Activated T-cell treated with anti-CD3 and anti-CD28 coated beads, Interleukin-2, amount 50 U/mL, for 72 hours (primary cell): ENCODE measurements at regions not wholly inside any gene's neighbourhood (a gene's known extent, or its start where the extent isn't known, plus 50 kb on each side); places are given as distances from the start of the nearest gene placed in this dataset.
A peak's percentile ranks its signal among the peaks of the same experiment; 100 is the strongest.

Source experiments
- ATAC-seq, 2 donors: fragments of 150-1000 bp; cut with Tn5 transposase; replicated peaks in 1 of 2; 2 replicates each; pipeline ENCODE4 v1.10.0; 2021; ENCODE audit warnings: moderate library complexity in 2 of 2, mild to moderate bottlenecking in 1 of 2
- DNase-seq, 2 donors: peaks; one replicate each; pipeline ENCODE4 v3.0.0; 2021 to 2022; ENCODE audit warnings: mixed read lengths in 1 of 2
- H3K27ac Mint-ChIP-seq: one replicate; pipeline ENCODE4 v1.8.0; 2022; ENCODE audit warnings: mild to moderate bottlenecking, moderate library complexity, mixed read lengths
- H3K27me3 Mint-ChIP-seq: one replicate; pipeline ENCODE4 v1.8.0; 2022; ENCODE audit warnings: low read depth, mixed read lengths
- H3K36me3 Mint-ChIP-seq, 2 donors: one replicate each; pipeline ENCODE4 v1.8.0; 2022; ENCODE audit warnings: mixed read lengths in 2 of 2, mild to moderate bottlenecking in 1 of 2; ENCODE audit not compliant: insufficient read depth in 2 of 2
- H3K4me1 Mint-ChIP-seq: one replicate; pipeline ENCODE4 v1.8.0; 2022; ENCODE audit warnings: low read depth, mixed read lengths
- H3K4me3 Mint-ChIP-seq, 2 donors: one replicate each; pipeline ENCODE4 v1.8.0; 2022; ENCODE audit warnings: mild to moderate bottlenecking in 2 of 2, mixed read lengths in 2 of 2, moderate library complexity in 2 of 2
- H3K9me3 Mint-ChIP-seq, 2 donors: one replicate each; pipeline ENCODE4 v1.8.0; 2022; ENCODE audit warnings: mixed read lengths in 2 of 2

- ATAC-seq: no peak
- H3K4me3 Mint-ChIP-seq: no peak overlapping the region
- H3K27me3 Mint-ChIP-seq: peaks cover 52% of the 10 kb centered on the region
- H3K4me1 Mint-ChIP-seq: no peaks in the 10 kb centered on the region
- no peaks in the 10 kb centered on the region for H3K9me3 Mint-ChIP-seq
- H3K27ac Mint-ChIP-seq: no peak overlapping the region
- no peaks in the 10 kb centered on the region for H3K36me3 Mint-ChIP-seq
- no peak for DNase-seq
Measured at GRCh38 chr2:235244255-235245220, 249.3 kb upstream of the AGAP1 start.

GRCh38 chr2:235247001-235247400 lies 246.8 kb upstream of the AGAP1 start:
- Mint-ChIP-seq H3K36me3 (no peaks in the 10 kb centered on the region), H3K27ac (no peak overlapping the region), H3K4me1 (no peaks in the 10 kb centered on the region), H3K27me3 (peaks cover 40% of the 10 kb centered on the region), H3K9me3 (no peaks in the 10 kb centered on the region), H3K4me3 (no peak overlapping the region)
- DNase-seq: no peak
- ATAC-seq: no peak

GRCh38 chr2:235255693-235256092 lies 238.2 kb upstream of the AGAP1 start:
- H3K4me1 Mint-ChIP-seq: no peaks in the 10 kb centered on the region

GRCh38 chr2:235257590-235257989 lies 236.3 kb upstream of the AGAP1 start:
- ATAC-seq (no peak), DNase-seq (no peak)
- H3K9me3 Mint-ChIP-seq: no peaks in the 10 kb centered on the region
- peaks cover 46% of the 10 kb centered on the region for H3K27me3 Mint-ChIP-seq
- H3K4me1 Mint-ChIP-seq: no peaks in the 10 kb centered on the region
- no peaks in the 10 kb centered on the region for H3K36me3 Mint-ChIP-seq
- H3K27ac Mint-ChIP-seq: no peak overlapping the region
- no peak overlapping the region for H3K4me3 Mint-ChIP-seq

More at GRCh38 chr2:235255693-235256092, 238.2 kb upstream of the AGAP1 start:
- ATAC-seq: no peak
- H3K9me3 Mint-ChIP-seq: no peaks in the 10 kb centered on the region
- no peak overlapping the region for H3K4me3 Mint-ChIP-seq
- H3K27ac Mint-ChIP-seq: no peak overlapping the region
- no peaks in the 10 kb centered on the region for H3K36me3 Mint-ChIP-seq
- no peak for DNase-seq
- peaks cover 32% of the 10 kb centered on the region for H3K27me3 Mint-ChIP-seq

GRCh38 chr2:235262750-235263149 lies 231.1 kb upstream of the AGAP1 start:
- Mint-ChIP-seq H3K4me1 (no peaks in the 10 kb centered on the region), H3K36me3 (no peaks in the 10 kb centered on the region), H3K27me3 (peaks cover 61% of the 10 kb centered on the region), H3K27ac (no peak overlapping the region), H3K4me3 (no peak overlapping the region), H3K9me3 (no peaks in the 10 kb centered on the region)
- no peak for DNase-seq
- ATAC-seq: no peak

GRCh38 chr2:235263205-235264120 lies 230.4 kb upstream of the AGAP1 start:
- H3K27me3 Mint-ChIP-seq: peaks cover 68% of the 10 kb centered on the region
- no peaks in the 10 kb centered on the region for H3K9me3 Mint-ChIP-seq
- no peak overlapping the region for H3K4me3 Mint-ChIP-seq
- no peak overlapping the region for H3K27ac Mint-ChIP-seq
- ATAC-seq (no peak), DNase-seq (no peak)
- no peaks in the 10 kb centered on the region for H3K36me3 Mint-ChIP-seq
- no peaks in the 10 kb centered on the region for H3K4me1 Mint-ChIP-seq

GRCh38 chr2:235264121-235264493 lies 229.7 kb upstream of the AGAP1 start:
- H3K9me3 Mint-ChIP-seq: no peaks in the 10 kb centered on the region
- ATAC-seq: no peak
- H3K4me3 Mint-ChIP-seq: no peak overlapping the region
- H3K36me3 Mint-ChIP-seq: no peaks in the 10 kb centered on the region
- no peak for DNase-seq
- H3K4me1 Mint-ChIP-seq: no peaks in the 10 kb centered on the region
- H3K27ac Mint-ChIP-seq: no peak overlapping the region
- peaks cover 74% of the 10 kb centered on the region for H3K27me3 Mint-ChIP-seq

GRCh38 chr2:235264512-235264911 lies 229.3 kb upstream of the AGAP1 start:
- H3K27ac Mint-ChIP-seq: no peak overlapping the region
- H3K4me3 Mint-ChIP-seq: no peak overlapping the region
- no peaks in the 10 kb centered on the region for H3K36me3 Mint-ChIP-seq
- no peaks in the 10 kb centered on the region for H3K4me1 Mint-ChIP-seq
- DNase-seq: no peak
- no peak for ATAC-seq
- peaks cover 76% of the 10 kb centered on the region for H3K27me3 Mint-ChIP-seq
- H3K9me3 Mint-ChIP-seq: no peaks in the 10 kb centered on the region

- Mint-ChIP-seq H3K4me1 (peaks cover 2% of the 10 kb centered on the region), H3K27ac (no peak overlapping the region), H3K4me3 (no peak overlapping the region), H3K36me3 (no peaks in the 10 kb centered on the region), H3K27me3 (peaks cover 80% of the 10 kb centered on the region), H3K9me3 (no peaks in the 10 kb centered on the region)
- DNase-seq (no peak), ATAC-seq (no peak)
Measured at GRCh38 chr2:235265348-235265965, 228.4 kb upstream of the AGAP1 start.

- peaks cover 0 to 3% of the 10 kb centered on the region in 2 donors for H3K9me3 Mint-ChIP-seq
- peaks cover 12% of the 10 kb centered on the region for H3K4me1 Mint-ChIP-seq
- DNase-seq (no peak), ATAC-seq (no peak)
- no peak overlapping the region for H3K4me3 Mint-ChIP-seq
- peaks cover 78% of the 10 kb centered on the region for H3K27me3 Mint-ChIP-seq
- H3K27ac Mint-ChIP-seq: no peak overlapping the region
- peaks cover 0 to 3% of the 10 kb centered on the region in 2 donors for H3K36me3 Mint-ChIP-seq
Measured at GRCh38 chr2:235267251-235267650, 226.6 kb upstream of the AGAP1 start.

GRCh38 chr2:235268535-235268934 lies 225.3 kb upstream of the AGAP1 start:
- no peak overlapping the region for H3K27ac Mint-ChIP-seq
- H3K27me3 Mint-ChIP-seq: peaks cover 72% of the 10 kb centered on the region
- peaks cover 0 to 3% of the 10 kb centered on the region in 2 donors for H3K9me3 Mint-ChIP-seq
- peaks cover 12% of the 10 kb centered on the region for H3K4me1 Mint-ChIP-seq
- ATAC-seq (no peak), DNase-seq (no peak)
- no peak overlapping the region for H3K4me3 Mint-ChIP-seq
- peaks cover 0 to 3% of the 10 kb centered on the region in 2 donors for H3K36me3 Mint-ChIP-seq

GRCh38 chr2:235270291-235270690 lies 223.6 kb upstream of the AGAP1 start:
- Mint-ChIP-seq H3K36me3 (peaks cover 0 to 3% of the 10 kb centered on the region in 2 donors), H3K4me1 (peaks cover 12% of the 10 kb centered on the region), H3K9me3 (peaks cover 0 to 3% of the 10 kb centered on the region in 2 donors), H3K4me3 (no peak overlapping the region), H3K27ac (no peak overlapping the region), H3K27me3 (peaks cover 78% of the 10 kb centered on the region)
- ATAC-seq (peak; percentile 21 to 36), DNase-seq (no peak)

GRCh38 chr2:235270956-235271355 lies 222.9 kb upstream of the AGAP1 start:
- Mint-ChIP-seq H3K4me1 (peaks cover 12% of the 10 kb centered on the region), H3K27me3 (peaks cover 78% of the 10 kb centered on the region), H3K9me3 (peaks cover 0 to 3% of the 10 kb centered on the region in 2 donors), H3K27ac (peak overlapping the region; percentile 55), H3K36me3 (peaks cover 0 to 3% of the 10 kb centered on the region in 2 donors), H3K4me3 (peak overlapping the region in 1 of 2 donors; percentile 8)
- peak; percentile 95 to 96 for ATAC-seq
- peak; percentile 74 to 75 for DNase-seq
